Keratinocyte (primary cell): ENCODE measurements at regions not wholly inside any gene's neighbourhood (a gene's known extent, or its start where the extent isn't known, plus 50 kb on each side); places are given as distances from the start of the nearest gene placed in this dataset.

ENCODE experiments used
- CTCF ChIP-seq, 3 experiments: IDR thresholded peaks in 1 of 3; conservative IDR thresholded peaks in 1 of 3; optimal IDR thresholded peaks in 1 of 3; 2 replicates in 2 of 3; 3 replicates in 1 of 3; pipeline versions ENCODE3 to v1.5.1; 2011; ENCODE audit warnings: low read length in 3 of 3, mild to moderate bottlenecking in 3 of 3, moderate library complexity in 2 of 3, control low read depth in 1 of 3, inconsistent platforms in 1 of 3; ENCODE audit not compliant: insufficient read depth in 2 of 3; ENCODE audit errors: extremely low read depth in 1 of 3
- EZH2 ChIP-seq: IDR thresholded peaks from one replicate; pipeline ENCODE4 v1.6.1; 2012; ENCODE audit warnings: inconsistent platforms, mild to moderate bottlenecking, low read length, moderate library complexity

- TF ChIP-seq CTCF (optimal IDR thresholded peaks at IDR 0.05 in 1 of 3, IDR thresholded peaks at IDR 0.05 in 1 of 3, conservative IDR thresholded peaks at IDR 0.05 in 1 of 3; ENCODE audit: extremely low read depth in 1 of 3, insufficient read depth in 2 of 3, low read length in 3 of 3) (no peak), EZH2 (no peak)
These were observed 841.0 kb downstream of the RNF144A start for GRCh38 chr2:7758073-7758759.
